Left ventricle myocardium inferior (tissue), 1 donor: ENCODE measurements at regions not wholly inside any gene's neighbourhood (a gene's known extent, or its start where the extent isn't known, plus 50 kb on each side); places are given as distances from the start of the nearest gene placed in this dataset.

Experiments
- DNase-seq: peaks from one replicate; pipeline ENCODE4 v3.0.0-alpha.2; 2020
- H3K27ac ChIP-seq: fragments of 200-600 bp; replicated peaks from 2 replicates; pipeline ENCODE4 v1.8.0; 2021
- H3K27me3 ChIP-seq: fragments of 200-600 bp; 2 replicates; pipeline ENCODE4 v1.8.0; 2021; ENCODE audit warnings: low read depth
- H3K36me3 ChIP-seq: fragments of 200-600 bp; 2 replicates; pipeline ENCODE4 v1.8.0; 2021
- H3K4me1 ChIP-seq: fragments of 200-600 bp; 2 replicates; pipeline ENCODE4 v1.8.0; 2021
- H3K4me3 ChIP-seq: fragments of 200-600 bp; 2 replicates; pipeline ENCODE4 v1.8.0; 2021; ENCODE audit warnings: mild to moderate bottlenecking, moderate library complexity
- H3K9me3 ChIP-seq: fragments of 200-600 bp; replicated peaks from 2 replicates; pipeline ENCODE4 v1.8.0; 2021
- intact Hi-C: fragments of 100-400 bp; cut with micrococcal nuclease; formaldehyde crosslinking; loops from one replicate; pipeline ENCODE4 v1.11.0; 2022
- TF ChIP-seq, protein P1 (sequence below): fragments of 200-600 bp; IDR thresholded peaks from 2 replicates; pipeline ENCODE4 v1.8.0; 2021; ENCODE audit warnings: antibody characterized with exemption, mild to moderate bottlenecking, borderline replicate concordance
- donor health status: DM: no; HTN: yes; CAD: no; lungs with severe emphysema.

GRCh38 chr6:170023620-170024521 lies 267.0 kb downstream of the DLL1 start:
- H3K4me3 ChIP-seq, result peak overlapping the region; percentile 57
- H3K4me1 ChIP-seq, result peaks cover 24% of the 10 kb centered on the region
- H3K9me3 ChIP-seq, result no peaks in the 10 kb centered on the region
- TF ChIP-seq, protein P1, sequence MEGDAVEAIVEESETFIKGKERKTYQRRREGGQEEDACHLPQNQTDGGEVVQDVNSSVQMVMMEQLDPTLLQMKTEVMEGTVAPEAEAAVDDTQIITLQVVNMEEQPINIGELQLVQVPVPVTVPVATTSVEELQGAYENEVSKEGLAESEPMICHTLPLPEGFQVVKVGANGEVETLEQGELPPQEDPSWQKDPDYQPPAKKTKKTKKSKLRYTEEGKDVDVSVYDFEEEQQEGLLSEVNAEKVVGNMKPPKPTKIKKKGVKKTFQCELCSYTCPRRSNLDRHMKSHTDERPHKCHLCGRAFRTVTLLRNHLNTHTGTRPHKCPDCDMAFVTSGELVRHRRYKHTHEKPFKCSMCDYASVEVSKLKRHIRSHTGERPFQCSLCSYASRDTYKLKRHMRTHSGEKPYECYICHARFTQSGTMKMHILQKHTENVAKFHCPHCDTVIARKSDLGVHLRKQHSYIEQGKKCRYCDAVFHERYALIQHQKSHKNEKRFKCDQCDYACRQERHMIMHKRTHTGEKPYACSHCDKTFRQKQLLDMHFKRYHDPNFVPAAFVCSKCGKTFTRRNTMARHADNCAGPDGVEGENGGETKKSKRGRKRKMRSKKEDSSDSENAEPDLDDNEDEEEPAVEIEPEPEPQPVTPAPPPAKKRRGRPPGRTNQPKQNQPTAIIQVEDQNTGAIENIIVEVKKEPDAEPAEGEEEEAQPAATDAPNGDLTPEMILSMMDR, result no peak
- no peaks in the 10 kb centered on the region for H3K36me3 ChIP-seq
- intact Hi-C loops, result no loop called here
- DNase-seq, result peak; percentile 48
- H3K27ac ChIP-seq, result peak overlapping the region; percentile 89
- H3K27me3 ChIP-seq, result peaks cover 18% of the 10 kb centered on the region

- Histone ChIP-seq H3K4me1 (peaks cover 24% of the 10 kb centered on the region), H3K27me3 (peaks cover 18% of the 10 kb centered on the region), H3K36me3 (no peaks in the 10 kb centered on the region), H3K4me3 (peak overlapping the region; percentile 57), H3K27ac (peak overlapping the region; percentile 89), H3K9me3 (no peaks in the 10 kb centered on the region)
- TF ChIP-seq, protein P1, result no peak
- intact Hi-C loops, result no loop called here
- peak; percentile 46 for DNase-seq
Measured at GRCh38 chr6:170022827-170023619, 267.9 kb downstream of the DLL1 start.

DNA sequence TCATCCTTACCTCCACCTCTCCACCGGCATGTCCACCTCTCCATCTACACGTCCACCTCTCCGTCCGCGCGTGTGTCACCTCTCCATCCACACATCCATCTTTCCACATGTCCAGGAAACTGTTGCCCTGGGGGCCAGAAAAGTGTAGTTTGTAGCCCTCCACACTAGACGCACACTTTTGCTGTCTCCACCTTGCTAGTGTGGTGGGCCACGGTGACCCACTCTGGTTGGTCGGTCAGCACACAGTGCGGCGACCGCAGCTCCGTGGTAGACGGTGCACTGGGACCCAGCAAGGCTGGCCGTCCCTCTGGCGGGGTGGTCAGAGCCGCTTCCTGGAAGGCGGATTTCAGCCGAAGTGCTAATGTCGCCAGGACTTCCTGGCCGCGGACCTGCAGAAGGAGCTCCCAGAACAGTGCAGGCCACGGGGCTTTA lies 268.6 kb downstream of the DLL1 start:
- H3K9me3 ChIP-seq, result no peaks in the 10 kb centered on the region
- H3K27ac ChIP-seq, result peak overlapping the region; percentile 89
- no peak for DNase-seq
- no peaks in the 10 kb centered on the region for H3K36me3 ChIP-seq
- peaks cover 24% of the 10 kb centered on the region for H3K4me1 ChIP-seq
- H3K4me3 ChIP-seq, result peak overlapping the region; percentile 57
- TF ChIP-seq, protein P1, result no peak
- intact Hi-C loops, result no loop called here
- H3K27me3 ChIP-seq, result peaks cover 18% of the 10 kb centered on the region

GRCh38 chr6:170021579-170021978 lies 269.3 kb downstream of the DLL1 start:
- Histone ChIP-seq H3K27me3 (peaks cover 18% of the 10 kb centered on the region), H3K9me3 (no peaks in the 10 kb centered on the region), H3K27ac (peak overlapping the region; percentile 89), H3K4me3 (peak overlapping the region; percentile 57), H3K36me3 (no peaks in the 10 kb centered on the region), H3K4me1 (peaks cover 24% of the 10 kb centered on the region)
- DNase-seq, result no peak
- TF ChIP-seq, protein P1, result no peak
- intact Hi-C loops, result no loop called here

DNA sequence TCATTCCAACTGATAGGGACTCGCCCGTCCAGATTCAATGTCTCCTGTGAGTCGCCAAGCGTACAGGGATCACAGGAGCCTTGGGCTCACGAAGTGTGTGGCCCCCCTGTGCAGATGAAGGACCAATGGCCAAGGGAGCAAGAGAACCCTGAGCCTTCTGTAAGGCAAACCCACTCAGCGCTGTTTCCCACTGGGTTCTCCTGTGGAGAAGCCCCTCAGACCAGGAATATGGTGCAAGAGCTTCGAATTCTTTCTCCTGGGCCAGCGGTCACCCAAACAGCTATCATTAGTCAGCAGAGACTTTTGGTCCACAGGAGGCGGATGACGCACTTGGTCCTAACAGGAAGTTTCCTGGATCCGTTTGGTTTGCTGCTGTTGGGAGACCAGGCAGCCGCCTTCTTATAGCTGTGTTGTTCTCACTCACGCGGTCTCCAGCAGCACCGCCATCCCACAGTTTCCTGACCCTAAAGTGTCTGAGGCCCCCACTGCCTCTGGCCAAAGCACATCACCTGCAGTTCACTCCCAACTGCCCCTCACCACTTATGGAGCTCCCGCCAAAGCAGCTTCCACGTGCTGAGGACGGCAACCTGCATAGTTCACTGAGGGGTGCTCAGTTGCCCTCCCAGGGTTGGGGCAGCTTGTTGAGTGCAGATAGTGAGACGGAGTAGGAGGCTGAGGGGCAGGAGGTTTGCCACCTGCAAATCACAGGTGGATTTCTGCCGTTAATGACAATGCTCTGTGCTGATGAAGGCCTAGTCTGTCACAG lies 268.6 kb downstream of the ERMARD start:
- intact Hi-C loops, result no loop called here

More for the DNA sequence above, 268.6 kb downstream of the ERMARD start:
- Histone ChIP-seq H3K27me3 (peaks cover 18% of the 10 kb centered on the region), H3K27ac (peak overlapping the region; percentile 42), H3K4me3 (no peak overlapping the region), H3K36me3 (no peaks in the 10 kb centered on the region), H3K9me3 (no peaks in the 10 kb centered on the region), H3K4me1 (peaks cover 21% of the 10 kb centered on the region)
- TF ChIP-seq, protein P1, result no peak
- no peak for DNase-seq
